Hematopoietic multipotent progenitor cell (in vitro differentiated cells): ENCODE measurements at regions not wholly inside any gene's neighbourhood (a gene's known extent, or its start where the extent isn't known, plus 50 kb on each side); places are given as distances from the start of the nearest gene placed in this dataset.

Experiments used
- DNase-seq, 3 donors: peaks; one replicate each; pipeline ENCODE4 v3.0.0-alpha.2; 2011 to 2015; ENCODE audit warnings: low read depth in 2 of 3, low spot score in 2 of 3

DNA sequence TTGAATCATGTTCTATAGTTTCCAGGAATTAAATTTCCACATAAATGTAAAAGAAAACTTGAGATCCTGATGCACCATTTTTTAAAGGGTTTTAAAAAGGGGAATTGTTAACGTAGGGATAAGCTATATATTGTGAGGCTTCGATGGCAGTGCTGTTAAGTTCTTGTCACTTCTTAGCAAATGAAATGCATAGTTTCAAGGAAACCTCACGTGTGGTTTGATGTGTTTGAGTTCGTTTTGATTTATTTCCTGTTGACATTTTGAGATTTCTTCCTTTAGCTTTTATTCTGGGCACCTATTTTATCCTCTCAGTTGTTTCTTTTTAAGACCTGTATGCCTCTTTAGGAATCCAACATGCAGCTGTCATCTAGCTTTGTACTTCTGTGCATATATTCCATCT, 301.0 kb downstream of the DOCK8 start:
- DNase-seq = no peak

DNA sequence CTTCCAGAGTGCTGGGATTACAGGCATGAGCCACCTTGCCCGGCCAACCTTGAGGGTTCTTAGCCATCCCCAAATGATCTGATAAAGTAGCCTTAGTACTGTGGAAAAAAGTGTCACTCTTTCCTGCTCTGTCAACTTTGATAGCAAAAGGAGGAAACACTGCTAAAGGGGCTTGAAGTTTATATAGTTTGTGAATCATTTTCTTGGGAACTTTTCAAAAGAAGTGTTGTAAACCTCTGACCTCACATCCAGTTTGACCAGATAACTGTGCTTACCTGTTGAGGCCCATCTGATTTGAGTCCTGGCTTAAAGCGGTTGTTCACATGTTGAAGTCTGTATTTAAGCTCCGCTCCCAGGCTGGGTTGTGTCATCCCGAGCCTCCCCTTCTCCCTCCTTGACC, 303.3 kb downstream of the DOCK8 start:
- DNase-seq = no peak

DNA sequence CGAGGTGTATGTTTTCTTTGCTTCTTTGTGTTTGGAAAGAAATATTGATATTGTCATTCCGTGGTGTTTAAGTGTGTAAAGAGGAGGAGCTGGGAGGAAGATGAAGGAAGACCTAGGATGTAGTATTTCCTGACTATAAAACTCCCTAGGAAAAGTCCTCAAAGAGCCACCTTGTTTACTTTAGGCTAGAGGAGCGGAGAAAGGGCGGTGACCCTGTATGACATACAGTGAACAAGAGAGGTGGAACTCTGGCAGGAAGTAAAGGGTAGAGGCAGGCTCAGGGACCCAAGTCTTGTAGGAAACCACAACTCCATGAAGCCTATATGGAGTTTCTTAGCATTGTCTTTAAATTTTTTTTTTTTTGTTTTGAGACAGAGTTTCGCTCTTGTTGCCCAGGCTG, 303.9 kb downstream of the DOCK8 start:
- no peak for DNase-seq

DNA sequence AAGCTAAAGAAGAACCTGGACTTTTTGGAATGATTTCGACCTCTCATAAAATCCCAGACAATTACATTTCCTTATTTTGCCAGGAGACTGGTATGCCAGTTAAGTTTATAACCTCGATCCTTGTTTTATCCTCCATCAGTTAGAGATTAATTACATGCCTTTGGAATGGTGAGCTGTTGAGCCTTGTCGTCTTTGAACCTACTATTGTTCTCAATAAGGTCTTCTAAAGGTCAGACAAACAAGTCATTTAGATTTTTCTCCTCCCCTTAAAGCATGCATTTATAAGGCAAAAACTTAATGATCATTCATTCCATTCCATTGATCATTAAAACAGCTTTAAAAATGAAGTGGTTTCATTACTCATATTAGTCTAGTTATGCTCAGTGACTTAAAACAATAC, 304.9 kb downstream of the DOCK8 start:
- DNase-seq = no peak

DNA sequence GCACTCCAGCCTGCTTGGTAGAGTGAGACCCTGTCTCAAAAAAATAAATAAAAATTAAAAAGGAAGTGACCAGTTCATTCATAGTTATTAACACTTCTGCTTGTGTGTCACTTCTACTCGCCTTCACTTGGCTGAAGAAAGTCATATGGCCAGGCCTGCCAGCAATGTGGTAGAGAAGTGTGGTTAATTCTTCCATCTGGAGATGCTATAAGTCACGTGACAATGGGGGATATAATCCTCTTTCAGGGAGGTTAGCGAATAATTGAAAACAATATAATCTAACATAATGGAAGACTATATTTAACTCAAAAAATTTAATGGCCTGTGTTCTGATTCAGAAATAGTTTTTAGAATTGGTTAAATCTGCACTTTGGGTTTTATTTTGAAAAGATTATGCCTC, 305.6 kb downstream of the DOCK8 start:
- DNase-seq = no peak

DNA sequence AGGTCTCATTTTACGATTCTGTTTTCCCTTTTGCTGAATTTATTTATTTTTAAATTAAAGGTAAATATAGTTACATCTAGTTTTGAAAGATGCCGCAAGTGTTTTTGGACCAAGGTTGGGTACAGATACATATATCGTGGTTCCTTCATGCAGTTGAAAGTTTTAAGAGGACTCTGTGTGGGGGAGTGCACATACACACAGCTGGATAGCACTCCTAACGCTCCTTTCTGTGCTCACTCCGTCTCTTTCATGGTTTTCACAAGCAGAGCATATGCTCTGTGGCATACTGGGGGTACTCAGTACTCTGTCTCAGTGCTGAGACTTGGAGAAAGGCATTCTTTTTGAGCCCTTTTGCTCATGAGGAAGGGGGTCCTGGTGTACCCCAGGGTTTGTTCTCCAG, 307.5 kb downstream of the DOCK8 start:
- no peak for DNase-seq

DNA sequence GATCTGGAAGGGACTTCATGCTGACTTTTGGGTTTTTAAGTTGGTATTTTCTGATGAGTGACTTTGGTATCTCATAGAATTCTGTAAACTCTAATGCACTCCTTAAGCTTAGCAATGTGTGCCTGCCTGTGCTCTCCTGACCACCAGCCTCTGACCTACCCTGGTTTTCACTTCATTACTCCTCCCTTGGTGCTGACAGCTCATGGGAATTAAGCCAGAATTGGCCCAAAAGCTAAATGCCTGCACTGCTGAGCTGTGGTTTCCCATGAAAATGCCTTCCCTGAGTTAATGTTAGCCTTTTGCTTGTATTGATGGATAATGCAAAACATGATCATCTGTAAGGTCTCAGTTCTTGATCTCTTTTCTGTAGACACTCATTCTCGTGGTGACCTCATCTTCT, 308.0 kb downstream of the DOCK8 start:
- DNase-seq = no peak

DNA sequence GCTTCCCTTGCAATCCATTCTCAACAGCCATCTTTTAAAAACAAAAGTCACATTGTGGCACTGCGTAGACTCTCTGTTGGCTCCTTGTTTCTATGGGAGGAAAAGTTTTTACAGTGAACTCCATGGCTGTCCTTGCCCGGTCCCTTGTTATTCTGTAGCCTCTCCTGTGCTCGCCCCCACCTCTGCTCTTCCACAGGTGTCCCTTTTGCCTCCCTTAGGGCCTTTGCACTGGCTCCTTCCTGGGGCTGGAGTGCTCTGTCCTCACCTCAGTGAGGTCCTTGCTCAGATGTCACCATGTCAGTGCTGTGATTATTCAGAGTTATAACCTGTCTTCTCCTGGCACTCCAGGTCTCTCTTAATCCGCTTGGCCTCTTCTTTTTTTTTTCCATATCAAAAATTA, 308.8 kb downstream of the DOCK8 start:
- no peak for DNase-seq

DNA sequence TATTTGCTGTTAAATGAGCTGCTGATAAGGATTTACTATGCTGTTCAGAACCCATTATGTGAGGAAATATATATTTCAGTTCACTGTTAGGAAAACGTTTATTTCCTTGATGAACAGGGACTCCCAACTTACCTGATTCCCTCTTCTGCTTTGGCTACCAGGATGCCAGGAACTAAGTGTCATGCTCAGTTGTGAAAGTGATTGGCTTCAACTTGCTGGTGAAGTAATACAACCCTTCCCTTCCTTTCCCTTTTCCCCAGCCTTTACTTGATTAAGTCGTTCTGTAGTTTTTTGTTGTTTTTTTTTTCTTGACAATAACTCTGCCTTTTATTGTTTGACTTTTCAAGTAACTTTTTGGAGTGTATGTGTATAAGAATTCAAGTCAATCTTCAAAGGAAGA, 309.3 kb downstream of the DOCK8 start:
- DNase-seq = no peak

DNA sequence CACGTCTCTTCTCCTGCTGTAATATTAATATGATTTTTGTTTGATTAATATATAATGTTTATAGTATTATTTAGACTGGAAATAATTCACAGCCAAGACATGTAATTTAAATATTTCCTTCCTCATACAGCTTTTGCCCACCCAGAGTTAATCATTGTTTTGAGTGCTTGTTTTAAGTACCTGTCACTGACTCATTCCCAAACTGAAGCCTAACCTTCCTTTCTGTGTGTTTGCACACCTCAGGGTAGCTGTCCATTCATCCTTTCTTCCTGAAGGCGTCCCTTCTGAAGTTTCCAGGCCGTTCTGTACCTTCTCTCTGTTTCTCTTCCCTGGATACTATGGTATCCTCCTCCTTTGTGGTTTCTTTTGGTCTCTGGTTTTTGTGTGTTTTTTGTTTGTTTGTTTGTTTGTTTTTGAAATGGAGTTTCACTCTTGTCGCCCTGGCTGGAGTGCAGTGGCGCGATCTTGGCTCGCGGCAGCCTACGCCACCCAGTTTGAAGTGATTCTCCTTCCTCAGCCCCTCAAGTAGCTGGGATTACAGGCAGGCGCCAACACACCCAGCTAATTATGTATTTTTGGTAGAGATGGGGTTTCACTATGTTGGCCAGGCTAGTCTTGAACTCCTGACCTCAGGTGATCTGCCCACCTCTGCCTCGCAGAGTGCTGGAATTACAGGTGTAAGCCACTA, 312.4 kb downstream of the DOCK8 start:
- DNase-seq = no peak

DNA sequence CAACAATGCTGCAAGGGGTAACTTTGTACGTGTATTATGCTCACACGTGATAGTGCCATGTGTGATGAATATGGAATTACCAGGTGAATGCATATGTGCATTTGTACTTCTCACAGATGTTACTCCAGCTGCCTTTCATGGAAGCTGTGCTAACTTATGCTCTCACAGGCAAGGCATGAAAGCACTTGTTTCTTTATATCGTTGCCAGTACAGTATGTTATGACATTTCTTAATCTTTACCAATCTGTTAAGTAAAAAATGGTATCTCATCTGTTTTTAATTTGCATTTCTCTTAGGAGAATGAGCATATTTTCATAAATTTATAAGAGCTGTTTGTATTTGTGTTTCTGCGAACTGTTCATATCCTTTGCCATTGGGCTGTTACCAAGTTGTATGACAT, 311.8 kb upstream of the DMRT1 start:
- no peak for DNase-seq

DNA sequence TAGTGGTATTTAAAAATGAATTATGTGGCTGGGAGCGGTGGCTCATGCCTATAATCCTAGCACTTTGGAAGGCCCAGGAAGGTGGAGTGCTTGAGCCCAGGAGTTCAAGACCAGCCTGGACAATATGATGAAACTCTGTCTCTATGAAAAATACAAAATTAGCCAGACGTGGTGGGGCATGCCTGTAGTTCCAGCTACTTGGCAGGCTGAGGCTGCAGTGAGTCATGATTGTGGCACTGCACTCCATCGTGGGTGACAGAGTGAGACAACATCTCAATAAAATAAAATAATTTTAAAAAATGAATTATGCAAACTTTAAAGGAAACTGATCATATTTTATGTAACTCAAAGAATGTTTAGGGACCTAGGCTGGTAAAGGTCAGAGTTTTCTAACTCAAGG, 310.8 kb upstream of the DMRT1 start:
- DNase-seq = no peak

DNA sequence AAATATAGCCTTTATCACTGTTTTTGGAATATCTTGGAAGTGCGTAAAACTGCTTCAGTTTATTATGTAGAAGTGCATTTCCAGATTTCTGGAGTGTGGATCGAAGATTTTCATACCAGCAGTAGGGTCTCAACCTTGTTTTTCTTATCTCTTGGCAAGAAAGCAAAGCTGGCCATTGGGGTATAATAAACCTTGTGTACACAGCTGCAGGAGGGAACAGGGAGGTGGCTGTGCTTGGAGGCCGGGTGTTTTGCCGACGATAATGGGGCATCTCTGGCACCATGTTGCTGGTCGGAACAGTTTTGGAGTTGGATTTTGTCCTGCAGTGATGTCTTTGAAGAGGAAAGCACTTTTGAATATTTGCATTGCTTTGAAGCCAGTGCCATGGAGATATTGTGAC, 308.8 kb upstream of the DMRT1 start:
- DNase-seq = no peak

DNA sequence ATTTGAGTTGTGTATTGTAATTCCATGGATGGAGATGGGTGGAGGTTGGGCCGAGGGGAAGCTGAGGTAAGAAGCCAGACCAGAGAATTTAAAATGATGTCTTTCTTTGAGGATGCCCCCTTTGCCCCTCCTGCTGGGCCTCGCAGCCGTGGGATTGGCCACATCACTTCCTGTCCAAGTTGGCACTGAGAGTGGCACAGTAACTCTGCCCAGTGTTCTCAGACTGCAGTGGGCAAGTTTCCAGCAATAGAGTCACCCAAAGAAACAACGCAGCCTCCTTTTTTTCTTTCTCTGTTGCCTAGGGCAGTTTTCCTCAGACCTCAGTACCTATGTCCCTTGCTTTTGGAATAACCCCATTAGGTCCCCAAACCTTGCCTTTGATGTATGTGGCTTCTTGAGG, 306.6 kb upstream of the DMRT1 start:
- DNase-seq = no peak

DNA sequence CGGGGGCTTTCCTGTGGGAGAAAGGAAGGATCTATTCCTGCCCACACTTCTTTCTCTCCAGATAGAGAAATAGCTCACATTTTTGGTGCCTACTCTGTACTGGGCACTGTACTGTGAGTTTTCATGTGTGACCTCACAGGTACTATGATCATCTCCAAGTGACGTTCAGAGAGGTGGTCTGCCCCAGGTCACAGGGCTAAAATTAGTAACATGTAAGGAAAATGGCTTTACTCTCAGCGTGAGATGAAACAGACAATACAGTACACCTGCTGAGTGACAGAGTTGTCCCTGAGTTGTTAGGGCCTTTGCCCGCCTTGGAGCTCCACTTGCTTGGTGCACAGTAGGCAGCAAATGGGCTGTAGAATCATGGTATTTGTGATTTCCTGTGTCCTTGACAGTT, 306.1 kb upstream of the DMRT1 start:
- DNase-seq = no peak

DNA sequence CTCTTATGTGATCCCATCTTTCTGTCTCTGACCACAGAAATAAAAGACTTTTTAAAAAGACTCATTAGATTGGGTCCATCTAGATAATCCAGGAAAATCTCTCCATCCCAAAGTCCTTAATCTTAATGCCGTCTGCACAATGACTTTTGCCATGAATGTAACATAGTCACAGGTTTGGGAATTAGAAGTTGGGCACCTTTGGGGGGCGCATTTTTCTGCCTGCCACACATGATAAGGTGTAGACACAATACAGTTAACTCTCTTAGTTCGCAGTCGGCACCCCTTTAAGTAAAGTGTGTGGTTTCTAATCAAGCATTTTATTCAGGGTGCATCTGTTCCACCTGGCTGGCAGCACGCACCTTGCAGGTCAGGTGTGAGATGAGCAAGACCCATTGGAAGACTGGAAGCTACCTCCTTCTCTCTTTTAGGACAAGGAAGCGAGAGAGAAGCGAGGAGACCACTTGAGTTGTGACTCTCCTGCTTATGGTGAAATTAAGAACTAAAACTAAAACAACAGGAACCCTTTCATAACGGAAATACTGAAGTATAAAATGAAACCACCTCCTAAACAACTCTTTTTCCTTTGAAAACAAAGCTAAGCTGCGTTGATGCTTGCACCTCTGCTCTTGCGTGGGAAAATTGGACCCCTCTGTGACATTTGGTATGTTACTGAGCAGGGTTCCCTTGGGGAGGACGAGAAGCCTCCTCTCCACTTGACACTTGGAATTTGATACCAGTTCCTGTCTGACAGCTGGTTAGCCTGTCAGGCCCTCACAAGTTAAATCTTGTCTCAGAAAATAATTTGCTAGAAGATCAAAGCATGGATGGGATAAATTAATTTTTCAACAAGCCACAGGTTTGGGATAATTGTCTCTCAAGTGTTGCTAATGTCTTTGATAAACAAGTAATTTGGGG, 304.6 kb upstream of the DMRT1 start:
- DNase-seq = no peak

DNA sequence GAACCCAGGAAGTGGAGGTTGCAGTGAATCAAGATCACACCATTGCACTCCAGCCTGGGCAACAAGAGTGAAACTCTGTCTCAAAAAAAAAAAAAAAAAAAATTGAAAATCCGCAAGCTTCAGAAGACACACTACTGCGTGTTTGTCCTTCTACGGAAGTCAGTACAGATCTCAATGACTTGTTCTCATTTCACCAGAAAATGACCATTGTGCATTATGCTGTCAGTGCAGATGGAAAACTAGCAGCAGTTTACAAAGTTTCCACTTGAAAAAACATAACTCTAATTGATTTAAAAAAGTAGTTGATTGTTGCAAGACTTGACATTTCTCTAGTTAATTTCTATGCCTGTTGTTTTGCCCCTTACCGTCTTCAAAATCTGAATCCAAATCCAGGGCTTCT, 298.0 kb upstream of the DMRT1 start:
- DNase-seq = no peak

DNA sequence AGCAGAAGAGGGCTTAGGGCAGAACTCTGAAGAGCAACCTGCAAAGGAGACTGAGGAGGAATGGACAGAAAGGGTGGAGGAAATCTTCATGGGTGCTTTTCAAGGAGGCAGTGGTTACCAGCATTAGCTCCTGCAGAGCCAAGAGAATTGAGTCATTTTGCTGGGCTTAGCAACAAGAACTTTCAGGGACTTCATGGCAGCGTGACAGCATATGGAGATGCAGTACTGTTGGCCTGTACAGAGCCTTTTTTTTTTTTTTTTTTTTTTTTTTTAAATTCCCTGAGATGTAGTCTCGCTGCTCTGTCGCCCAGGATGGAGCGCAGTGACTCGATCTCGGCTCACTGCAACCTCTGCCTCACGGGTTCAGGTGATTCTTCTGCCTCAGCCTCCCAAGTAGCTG, 296.0 kb upstream of the DMRT1 start:
- DNase-seq = no peak

DNA sequence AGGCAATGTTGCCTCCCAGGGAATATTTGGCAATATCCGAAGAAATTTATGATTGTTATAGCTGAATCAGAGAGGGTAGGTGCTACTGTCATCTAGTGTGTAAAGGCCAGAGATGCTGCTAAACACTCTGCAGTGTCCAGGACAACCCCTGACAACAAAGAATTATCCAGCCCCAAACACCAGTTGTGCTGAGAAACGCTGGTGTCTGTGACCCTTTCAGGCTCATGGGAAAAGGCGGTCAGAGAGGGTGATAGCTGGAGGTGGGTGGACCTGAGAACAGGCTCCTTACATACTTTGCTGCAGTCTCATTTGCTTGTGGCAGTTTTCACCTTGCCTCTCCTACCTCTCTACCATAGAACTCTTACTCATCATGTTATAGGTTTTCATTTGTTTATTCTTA, 295.3 kb upstream of the DMRT1 start:
- no peak for DNase-seq

DNA sequence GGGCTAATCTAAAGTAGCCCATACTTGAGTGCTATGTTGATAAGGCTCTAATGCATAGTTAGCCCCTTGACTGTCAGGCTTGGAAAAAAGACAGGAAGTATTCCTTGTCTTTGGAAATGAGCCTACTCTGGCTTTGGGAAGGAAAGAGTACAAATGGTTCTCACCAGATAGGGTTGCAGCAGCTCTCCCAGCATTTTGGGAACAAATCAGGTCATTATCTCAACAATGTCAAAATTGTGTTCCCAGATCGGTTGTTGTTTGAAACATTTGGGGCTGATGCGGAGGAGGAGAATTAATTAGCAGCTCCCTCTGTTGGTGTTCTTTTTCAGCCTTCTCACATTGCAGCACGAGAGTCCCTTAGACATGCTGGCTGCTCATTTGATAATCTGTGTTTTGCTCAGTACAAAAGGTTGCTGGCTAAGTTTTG, 294.7 kb upstream of the DMRT1 start:
- DNase-seq = peak in 1 of 3 donors; percentile 7

DNA sequence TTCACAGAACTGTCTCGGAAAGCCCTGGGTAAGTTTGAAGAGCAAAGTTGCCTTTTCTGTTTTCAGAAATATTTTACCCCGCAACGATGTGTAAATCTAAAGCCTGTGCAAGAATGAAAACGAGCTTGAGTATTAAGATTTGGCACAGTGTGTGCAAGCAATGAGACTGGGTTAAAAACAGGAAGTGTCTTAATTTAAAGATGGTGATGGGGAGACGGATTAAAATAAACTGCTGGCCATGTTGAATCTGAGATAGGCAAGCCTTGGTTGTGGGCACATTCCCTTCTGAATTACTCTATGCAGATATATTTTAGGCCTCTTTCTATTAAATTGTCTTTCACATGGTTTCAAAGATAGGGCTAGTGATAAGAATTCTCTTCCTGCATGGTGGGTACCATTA, 294.2 kb upstream of the DMRT1 start:
- DNase-seq = peak in 1 of 3 donors; percentile 17

DNA sequence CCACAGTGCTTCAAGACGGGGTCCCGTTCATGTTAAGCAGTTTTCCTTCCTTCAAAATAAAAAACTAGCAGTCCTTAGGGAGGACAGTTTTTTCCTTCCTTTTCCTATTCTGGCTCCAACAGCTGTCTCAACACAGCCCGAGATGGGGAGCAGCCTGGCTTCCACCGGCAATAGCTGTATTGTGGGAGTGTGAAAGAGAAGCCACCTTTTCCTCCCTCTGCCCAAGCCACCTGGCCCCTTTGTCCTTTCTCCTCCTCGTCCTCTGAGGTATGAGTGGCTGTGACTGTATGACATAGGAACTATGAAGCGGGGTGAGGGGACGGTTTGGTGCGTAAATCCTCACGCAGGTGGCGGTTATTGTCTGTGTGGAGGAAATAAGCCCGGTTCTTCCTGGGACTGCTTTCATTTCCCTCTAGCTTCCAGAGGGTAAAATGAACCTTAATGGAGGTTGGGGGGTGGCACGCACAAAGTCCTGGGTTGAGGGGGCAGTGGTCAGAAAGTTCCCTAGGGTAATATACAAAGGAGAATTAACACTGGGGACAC, 292.0 kb upstream of the DMRT1 start:
- no peak for DNase-seq
